Mammary epithelial cell (primary cell): ENCODE measurements at regions not wholly inside any gene's neighbourhood (a gene's known extent, or its start where the extent isn't known, plus 50 kb on each side); places are given as distances from the start of the nearest gene placed in this dataset.

Experiments
- EZH2 ChIP-seq: IDR thresholded peaks from 2 replicates; pipeline ENCODE4 v1.6.1; 2012; ENCODE audit warnings: low read length, inconsistent platforms, borderline replicate concordance
- TF ChIP-seq, protein P1 (sequence below), 2 donors: IDR thresholded peaks in 1 of 2; conservative IDR thresholded peaks in 1 of 2; 2 replicates each; pipeline ENCODE4 v1.5.1; 2011 to 2012; ENCODE audit warnings: inconsistent platforms in 2 of 2, low read length in 2 of 2, mild to moderate bottlenecking in 2 of 2, control low read depth in 1 of 2, low read depth in 1 of 2; ENCODE audit not compliant: insufficient read depth in 1 of 2; ENCODE audit errors: extremely low read depth in 1 of 2

DNA sequence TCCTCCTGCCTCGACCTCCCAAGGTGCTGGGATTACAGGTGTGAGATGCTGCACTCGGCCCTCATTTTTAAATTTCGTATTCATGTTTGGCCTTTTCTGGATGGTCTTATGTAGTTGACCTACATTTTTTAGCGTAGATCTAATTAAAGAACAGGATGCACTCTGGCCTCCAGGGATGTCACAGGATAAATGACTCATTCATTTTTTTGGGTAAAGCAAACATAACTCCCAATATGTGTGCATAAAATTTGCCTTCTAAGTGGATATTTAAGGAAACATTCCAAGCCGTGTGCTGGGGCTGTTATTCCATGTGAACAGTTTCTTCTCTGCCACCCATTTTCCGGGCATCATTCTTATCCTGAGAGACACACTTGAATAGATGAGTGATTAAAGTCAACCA lies 501.6 kb downstream of the IRX1 start:
- no peak for TF ChIP-seq EZH2
- TF ChIP-seq, protein P1, sequence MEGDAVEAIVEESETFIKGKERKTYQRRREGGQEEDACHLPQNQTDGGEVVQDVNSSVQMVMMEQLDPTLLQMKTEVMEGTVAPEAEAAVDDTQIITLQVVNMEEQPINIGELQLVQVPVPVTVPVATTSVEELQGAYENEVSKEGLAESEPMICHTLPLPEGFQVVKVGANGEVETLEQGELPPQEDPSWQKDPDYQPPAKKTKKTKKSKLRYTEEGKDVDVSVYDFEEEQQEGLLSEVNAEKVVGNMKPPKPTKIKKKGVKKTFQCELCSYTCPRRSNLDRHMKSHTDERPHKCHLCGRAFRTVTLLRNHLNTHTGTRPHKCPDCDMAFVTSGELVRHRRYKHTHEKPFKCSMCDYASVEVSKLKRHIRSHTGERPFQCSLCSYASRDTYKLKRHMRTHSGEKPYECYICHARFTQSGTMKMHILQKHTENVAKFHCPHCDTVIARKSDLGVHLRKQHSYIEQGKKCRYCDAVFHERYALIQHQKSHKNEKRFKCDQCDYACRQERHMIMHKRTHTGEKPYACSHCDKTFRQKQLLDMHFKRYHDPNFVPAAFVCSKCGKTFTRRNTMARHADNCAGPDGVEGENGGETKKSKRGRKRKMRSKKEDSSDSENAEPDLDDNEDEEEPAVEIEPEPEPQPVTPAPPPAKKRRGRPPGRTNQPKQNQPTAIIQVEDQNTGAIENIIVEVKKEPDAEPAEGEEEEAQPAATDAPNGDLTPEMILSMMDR (conservative IDR thresholded peaks at IDR 0.05 in 1 of 2, IDR thresholded peaks at IDR 0.05 in 1 of 2; ENCODE audit: extremely low read depth in 1 of 2, insufficient read depth in 1 of 2, low read depth in 1 of 2, low read length in 2 of 2), result no peak
